ENCODE measurements at regions not wholly inside any gene's neighbourhood (a gene's known extent, or its start where the extent isn't known, plus 50 kb on each side); places are given as distances from the start of the nearest gene placed in this dataset.

GRCh38 chr7:106606120-106606519, 54.8 kb downstream of the CCDC71L start:
- DNase-seq (ENCODE audit: low read depth in 2 of 2), result no peak

- DNase-seq (ENCODE audit: low read depth in 2 of 2), result no peak
Measured at GRCh38 chr7:106604971-106605370, 56.0 kb downstream of the CCDC71L start.

GRCh38 chr7:106604303-106604924, 56.5 kb downstream of the CCDC71L start:
- no peak for DNase-seq (ENCODE audit: low read depth in 2 of 2)

- no peak for DNase-seq (ENCODE audit: low read depth in 2 of 2)
Measured at GRCh38 chr7:106603346-106603745, 57.6 kb downstream of the CCDC71L start.

- no peak for DNase-seq (ENCODE audit: low read depth in 2 of 2)
Measured at GRCh38 chr7:106602062-106602461, 58.9 kb downstream of the CCDC71L start.

- DNase-seq (ENCODE audit: low read depth in 2 of 2), result no peak
Measured at GRCh38 chr7:106600569-106601373, 60.2 kb downstream of the CCDC71L start.

- no peak for DNase-seq (ENCODE audit: low read depth in 2 of 2)
Measured at GRCh38 chr7:106599343-106599698, 61.6 kb downstream of the CCDC71L start.

GRCh38 chr7:106598663-106599342, 62.2 kb downstream of the CCDC71L start:
- DNase-seq (ENCODE audit: low read depth in 2 of 2), result peak; percentile 27

- no peak for DNase-seq (ENCODE audit: low read depth in 2 of 2)
Measured at GRCh38 chr7:106597751-106598546, 63.0 kb downstream of the CCDC71L start.

- no peak for DNase-seq (ENCODE audit: low read depth in 2 of 2)
Measured at GRCh38 chr7:106597014-106597413, 63.9 kb downstream of the CCDC71L start.

- no peak for DNase-seq (ENCODE audit: low read depth in 2 of 2)
Measured at GRCh38 chr7:106595922-106596321, 65.0 kb downstream of the CCDC71L start.

- DNase-seq (ENCODE audit: low read depth in 2 of 2), result no peak
Measured at GRCh38 chr7:106593028-106593417, 67.9 kb downstream of the CCDC71L start.

GRCh38 chr7:106592282-106593027, 68.5 kb downstream of the CCDC71L start:
- no peak for DNase-seq (ENCODE audit: low read depth in 2 of 2)

GRCh38 chr7:106591146-106591545, 69.8 kb downstream of the CCDC71L start:
- DNase-seq (ENCODE audit: low read depth in 2 of 2), result no peak

- no peak for DNase-seq (ENCODE audit: low read depth in 2 of 2)
Measured at GRCh38 chr7:106590209-106590816, 70.6 kb downstream of the CCDC71L start.

- no peak for DNase-seq (ENCODE audit: low read depth in 2 of 2)
Measured at GRCh38 chr7:106589198-106589879, 71.6 kb downstream of the CCDC71L start.

- no peak for DNase-seq (ENCODE audit: low read depth in 2 of 2)
Measured at GRCh38 chr7:106588422-106589197, 72.3 kb downstream of the CCDC71L start.

GRCh38 chr7:106584914-106585759, 75.8 kb downstream of the CCDC71L start:
- no peak for DNase-seq (ENCODE audit: low read depth in 2 of 2)
